ENCODE measurements at regions not wholly inside any gene's neighbourhood (a gene's known extent, or its start where the extent isn't known, plus 50 kb on each side); places are given as distances from the start of the nearest gene placed in this dataset.

DNA sequence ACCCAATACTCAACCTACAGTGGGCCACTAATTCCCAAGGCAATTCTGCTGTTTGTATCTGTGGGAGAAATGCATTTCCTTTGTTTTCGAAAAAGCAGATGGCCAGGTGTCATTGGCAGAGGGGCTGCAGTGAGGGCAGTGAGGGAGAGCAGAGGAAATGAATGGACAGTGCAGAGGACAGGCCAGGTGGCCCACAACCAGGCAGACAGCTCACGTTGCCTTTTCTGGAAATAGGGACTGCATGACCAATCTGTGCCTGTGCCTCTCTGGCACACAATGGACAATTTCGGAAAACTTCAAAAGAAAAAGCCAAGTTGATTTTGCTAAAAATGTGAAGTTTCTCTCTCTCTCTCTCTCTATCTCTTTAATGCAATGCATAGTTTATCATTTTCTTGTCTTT, 52.6 kb upstream of the ETS2 start:
- H3K4me1 Mint-ChIP-seq (ENCODE audit: low read depth in 2 of 2): peaks cover 13% of the 10 kb centered on the region in 2 donors
- no peak for DNase-seq (ENCODE audit: low spot score)
- no peak overlapping the region for H3K27ac Mint-ChIP-seq
- ATAC-seq: no peak
- no peaks in the 10 kb centered on the region for H3K9me3 Mint-ChIP-seq
- peaks cover 14 to 17% of the 10 kb centered on the region in 2 donors for H3K27me3 Mint-ChIP-seq
- H3K4me3 Mint-ChIP-seq: no peak overlapping the region
- no peaks in the 10 kb centered on the region for H3K36me3 Mint-ChIP-seq

DNA sequence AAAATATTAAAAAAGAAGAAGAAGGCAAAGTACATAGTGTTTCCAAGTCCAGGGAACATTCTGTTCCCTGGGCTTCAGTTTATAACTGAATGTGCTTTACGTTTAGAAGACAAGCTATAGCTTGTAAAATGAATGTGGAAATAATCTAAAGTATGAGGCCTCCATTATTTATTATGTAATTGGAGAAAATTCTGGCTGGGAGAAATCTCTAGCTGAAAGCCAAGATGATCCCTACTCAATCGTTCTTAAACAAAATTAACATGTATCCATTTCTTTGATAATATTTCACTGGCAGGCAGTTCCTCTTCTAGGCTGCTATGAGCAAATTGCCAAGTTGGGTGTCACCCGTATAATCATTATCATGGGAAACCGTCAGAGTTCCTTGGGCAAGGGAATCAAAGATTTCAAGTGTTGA, 52.2 kb upstream of the ETS2 start:
- DNase-seq (ENCODE audit: low spot score): no peak
- Mint-ChIP-seq H3K9me3 (no peaks in the 10 kb centered on the region), H3K4me1 (ENCODE audit: low read depth in 2 of 2) (peaks cover 13% of the 10 kb centered on the region in 2 donors), H3K27me3 (peaks cover 14 to 17% of the 10 kb centered on the region in 2 donors), H3K27ac (no peak overlapping the region), H3K36me3 (no peaks in the 10 kb centered on the region), H3K4me3 (no peak overlapping the region)
- no peak for ATAC-seq

All from natural killer cell treated with Interleukin-12 subunit alpha and Interleukin-12 subunit beta and Interleukin-15 and Interleukin-18, amount 100 ng/mL, for 72 hours (primary cell).